GM06990 (cell line): ENCODE measurements at regions not wholly inside any gene's neighbourhood (a gene's known extent, or its start where the extent isn't known, plus 50 kb on each side); places are given as distances from the start of the nearest gene placed in this dataset.

Source experiments
- DNase-seq: peaks from one replicate; pipeline ENCODE4 v3.0.0-alpha.2; 2011; ENCODE audit not compliant: insufficient read length; ENCODE audit errors: extremely low read depth
- H3K27me3 ChIP-seq: replicated peaks from 2 replicates; pipeline ENCODE4 v1.6.0; 2011; ENCODE audit warnings: low read length; ENCODE audit not compliant: control insufficient read depth, insufficient read depth
- H3K36me3 ChIP-seq: 2 replicates; pipeline ENCODE4 v1.5.1; 2011; ENCODE audit warnings: low read length; ENCODE audit not compliant: control insufficient read depth, insufficient read depth
- H3K4me3 ChIP-seq: replicated peaks from 2 replicates; pipeline ENCODE4 v1.5.1; 2011; ENCODE audit warnings: low read depth, mild to moderate bottlenecking, control low read depth, low read length
- TF ChIP-seq, protein P1 (sequence below): IDR thresholded peaks from 2 replicates; pipeline ENCODE4 v1.5.1; 2011; ENCODE audit warnings: low read length, control low read depth, mild to moderate bottlenecking, inconsistent platforms; ENCODE audit not compliant: insufficient read depth, poor library complexity, severe bottlenecking

DNA sequence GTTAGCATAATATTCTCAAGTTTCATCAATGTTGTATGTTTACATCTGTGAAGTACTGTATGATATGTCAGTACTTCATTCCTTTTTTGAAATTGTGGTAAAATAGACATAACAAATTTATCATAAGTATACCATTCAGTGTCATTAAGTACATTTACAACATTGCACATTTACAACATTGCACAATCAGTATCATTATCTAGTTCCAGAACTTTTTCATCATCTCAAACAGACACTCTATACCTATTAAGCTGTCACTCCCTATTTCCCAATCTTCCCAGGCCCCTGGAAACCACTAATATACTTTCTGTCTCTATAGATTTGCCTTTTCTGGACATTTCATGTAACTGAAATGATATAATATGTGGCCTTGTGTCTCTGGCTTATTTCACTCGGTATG is 75.1 kb upstream of the ATG10 start:
- Histone ChIP-seq H3K36me3 (no peaks in the 10 kb centered on the region), H3K4me3 (no peak overlapping the region), H3K27me3 (no peaks in the 10 kb centered on the region)
- DNase-seq: no peak
- TF ChIP-seq, protein P1, sequence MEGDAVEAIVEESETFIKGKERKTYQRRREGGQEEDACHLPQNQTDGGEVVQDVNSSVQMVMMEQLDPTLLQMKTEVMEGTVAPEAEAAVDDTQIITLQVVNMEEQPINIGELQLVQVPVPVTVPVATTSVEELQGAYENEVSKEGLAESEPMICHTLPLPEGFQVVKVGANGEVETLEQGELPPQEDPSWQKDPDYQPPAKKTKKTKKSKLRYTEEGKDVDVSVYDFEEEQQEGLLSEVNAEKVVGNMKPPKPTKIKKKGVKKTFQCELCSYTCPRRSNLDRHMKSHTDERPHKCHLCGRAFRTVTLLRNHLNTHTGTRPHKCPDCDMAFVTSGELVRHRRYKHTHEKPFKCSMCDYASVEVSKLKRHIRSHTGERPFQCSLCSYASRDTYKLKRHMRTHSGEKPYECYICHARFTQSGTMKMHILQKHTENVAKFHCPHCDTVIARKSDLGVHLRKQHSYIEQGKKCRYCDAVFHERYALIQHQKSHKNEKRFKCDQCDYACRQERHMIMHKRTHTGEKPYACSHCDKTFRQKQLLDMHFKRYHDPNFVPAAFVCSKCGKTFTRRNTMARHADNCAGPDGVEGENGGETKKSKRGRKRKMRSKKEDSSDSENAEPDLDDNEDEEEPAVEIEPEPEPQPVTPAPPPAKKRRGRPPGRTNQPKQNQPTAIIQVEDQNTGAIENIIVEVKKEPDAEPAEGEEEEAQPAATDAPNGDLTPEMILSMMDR: no peak

DNA sequence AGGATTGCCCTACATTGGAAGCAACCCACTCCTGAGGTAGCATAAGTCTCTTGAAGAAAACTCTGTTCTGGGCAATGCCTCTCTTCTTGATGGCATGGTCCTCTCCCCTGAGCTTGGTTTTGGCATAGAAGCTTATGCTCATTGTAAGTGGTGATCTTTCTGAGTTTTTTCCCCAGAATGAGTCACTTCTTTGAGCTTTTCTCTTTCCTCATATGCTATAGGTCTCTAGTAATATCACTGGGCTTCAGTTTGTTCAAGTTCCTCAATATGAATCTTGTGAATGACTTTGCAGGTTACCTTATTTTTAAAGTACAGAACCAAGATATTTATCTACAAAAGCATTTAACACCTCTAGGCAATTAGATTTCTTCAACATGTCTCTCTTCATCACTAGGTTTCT is 76.5 kb upstream of the ATG10 start:
- DNase-seq: no peak
- Histone ChIP-seq H3K27me3 (no peaks in the 10 kb centered on the region), H3K4me3 (no peak overlapping the region), H3K36me3 (no peaks in the 10 kb centered on the region)
- TF ChIP-seq, protein P1: no peak

DNA sequence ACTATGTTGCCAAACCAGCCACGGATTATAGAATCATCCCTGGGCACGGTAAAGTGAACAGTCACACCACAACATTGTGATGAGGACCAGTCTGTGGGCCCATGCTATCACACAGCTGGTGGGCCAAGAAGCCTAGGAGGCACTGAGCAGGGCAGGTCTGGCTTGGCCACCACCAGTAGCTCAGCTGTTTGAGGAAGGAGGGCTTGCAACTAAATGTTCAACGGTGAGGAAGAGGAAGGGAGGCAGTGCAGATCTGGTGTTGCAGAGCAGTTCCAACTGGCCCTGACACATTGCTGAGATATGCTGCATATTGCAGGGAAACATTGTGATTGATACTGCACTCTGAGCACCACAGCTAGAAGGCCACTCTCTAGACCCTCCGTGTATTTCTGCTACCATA is 77.9 kb upstream of the ATG10 start:
- no peak for DNase-seq
- no peaks in the 10 kb centered on the region for H3K27me3 ChIP-seq
- TF ChIP-seq, protein P1: no peak
- H3K36me3 ChIP-seq: no peaks in the 10 kb centered on the region
- no peak overlapping the region for H3K4me3 ChIP-seq

DNA sequence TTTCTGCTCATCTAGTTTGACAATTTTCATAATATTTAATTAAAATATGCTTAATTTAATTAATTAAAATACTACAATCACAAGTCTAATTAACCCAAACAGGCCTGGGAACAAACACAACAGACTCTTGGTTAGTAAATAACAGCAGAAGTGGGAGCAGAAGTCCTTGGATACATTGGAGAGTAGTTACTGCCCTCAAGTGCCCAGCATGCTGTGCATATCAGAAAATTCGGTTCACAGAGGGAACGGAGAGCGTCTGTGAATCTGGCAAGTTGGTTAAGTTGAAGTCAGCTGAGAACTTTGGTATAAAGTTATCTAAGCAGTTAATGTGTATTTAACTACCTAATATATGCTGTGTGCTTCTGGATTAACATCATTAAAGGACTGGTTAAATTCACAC is 87.0 kb upstream of the ATG10 start:
- TF ChIP-seq, protein P1: no peak
- no peaks in the 10 kb centered on the region for H3K27me3 ChIP-seq
- DNase-seq: no peak
- H3K36me3 ChIP-seq: no peaks in the 10 kb centered on the region
- no peak overlapping the region for H3K4me3 ChIP-seq

DNA sequence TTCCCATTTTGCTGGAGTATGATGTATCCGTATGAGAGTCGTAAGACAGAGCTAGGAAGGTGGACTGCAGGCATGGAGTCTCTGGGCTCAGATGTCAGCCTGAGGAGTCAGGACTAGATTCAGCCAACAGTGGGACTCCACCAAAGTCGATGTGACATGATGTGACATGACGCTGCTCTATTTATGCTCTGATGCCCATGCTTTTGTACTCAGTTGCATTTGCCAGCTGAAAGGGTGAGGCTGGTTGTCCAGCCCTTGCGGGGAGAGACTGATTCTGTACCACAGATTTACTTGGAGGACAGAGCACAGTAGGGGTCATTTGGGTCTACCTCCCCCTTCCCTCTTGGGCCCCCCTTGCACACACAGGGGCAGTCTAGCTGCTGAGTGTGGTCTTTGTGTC is 88.5 kb upstream of the ATG10 start:
- DNase-seq: no peak
- no peaks in the 10 kb centered on the region for H3K36me3 ChIP-seq
- TF ChIP-seq, protein P1: no peak

DNA sequence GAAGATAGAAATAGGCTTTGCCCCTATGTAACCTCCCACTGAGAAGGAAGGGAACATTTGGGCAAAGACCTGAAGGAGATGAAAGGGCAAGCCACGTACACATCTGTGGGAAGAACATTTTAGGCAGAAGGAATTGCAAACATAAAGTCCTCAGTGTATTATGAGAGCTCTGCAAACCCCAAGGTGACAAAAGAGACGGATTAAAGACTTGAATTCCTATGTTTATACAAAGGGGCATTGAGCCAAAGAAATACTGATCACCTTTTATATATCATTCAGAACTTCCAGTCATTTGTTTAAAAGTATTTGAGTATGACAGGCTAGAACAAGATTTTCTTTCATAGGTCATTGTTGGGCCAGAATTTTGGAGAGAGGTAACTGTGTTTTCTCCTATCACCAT is 90.2 kb upstream of the ATG10 start:
- Histone ChIP-seq H3K4me3 (no peak overlapping the region), H3K27me3 (no peaks in the 10 kb centered on the region), H3K36me3 (no peaks in the 10 kb centered on the region)
- TF ChIP-seq, protein P1: no peak
- no peak for DNase-seq

More for the DNA sequence above, 88.5 kb upstream of the ATG10 start:
- H3K27me3 ChIP-seq: no peaks in the 10 kb centered on the region
- no peak overlapping the region for H3K4me3 ChIP-seq
